GM18526 (cell line): ENCODE measurements at regions not wholly inside any gene's neighbourhood (a gene's known extent, or its start where the extent isn't known, plus 50 kb on each side); places are given as distances from the start of the nearest gene placed in this dataset.

Experiments used
- POLR2A ChIP-seq: IDR thresholded peaks from 3 replicates; pipeline ENCODE4 v1.6.1; 2011; ENCODE audit not compliant: insufficient read length; ENCODE audit errors: extremely low read depth

GRCh38 chr14:55758796-55759195 lies 178.8 kb downstream of the KTN1 start:
- TF ChIP-seq POLR2A: no peak

GRCh38 chr14:55760789-55761566 lies 181.0 kb downstream of the KTN1 start:
- no peak for TF ChIP-seq POLR2A

- TF ChIP-seq POLR2A: no peak
Observed at GRCh38 chr14:55761651-55762050, 181.6 kb downstream of the KTN1 start.

GRCh38 chr14:55762595-55763232 lies 182.7 kb downstream of the KTN1 start:
- no peak for TF ChIP-seq POLR2A

GRCh38 chr14:55764784-55765183 lies 184.8 kb downstream of the KTN1 start:
- no peak for TF ChIP-seq POLR2A

GRCh38 chr14:55766071-55766470 lies 186.1 kb downstream of the KTN1 start:
- TF ChIP-seq POLR2A: no peak

- no peak for TF ChIP-seq POLR2A
Observed at GRCh38 chr14:55767286-55767685, 187.3 kb downstream of the KTN1 start.

- no peak for TF ChIP-seq POLR2A
Observed at GRCh38 chr14:55769877-55770276, 189.9 kb downstream of the KTN1 start.

- TF ChIP-seq POLR2A: no peak
Observed at GRCh38 chr14:55771242-55771981, 191.4 kb downstream of the KTN1 start.

- TF ChIP-seq POLR2A: no peak
Observed at GRCh38 chr14:55772486-55772885, 192.5 kb downstream of the KTN1 start.

- no peak for TF ChIP-seq POLR2A
Observed at GRCh38 chr14:55773312-55773711, 193.3 kb downstream of the KTN1 start.

- no peak for TF ChIP-seq POLR2A
Observed at GRCh38 chr14:55773984-55774545, 194.1 kb downstream of the KTN1 start.

GRCh38 chr14:55777877-55778276 lies 197.9 kb downstream of the KTN1 start:
- TF ChIP-seq POLR2A: no peak

- TF ChIP-seq POLR2A: no peak
Observed at GRCh38 chr14:55780156-55780946, 200.3 kb downstream of the KTN1 start.

GRCh38 chr14:55781046-55781445 lies 201.0 kb downstream of the KTN1 start:
- no peak for TF ChIP-seq POLR2A
